ENCODE measurements at regions not wholly inside any gene's neighbourhood (a gene's known extent, or its start where the extent isn't known, plus 50 kb on each side); places are given as distances from the start of the nearest gene placed in this dataset.
"Not testable (repeated sequence)": the region's sequence is repeated elsewhere in the genome, so short reads cannot be mapped to it uniquely, and the experiment has no call there.

- H3K4me3 ChIP-seq (ENCODE audit: low read depth, low read length) = no peak overlapping the region
- ChIA-PET CTCF (no interaction called here), POLR2A (no interaction called here)
- no peak for TF ChIP-seq CTCF (IDR thresholded peaks at IDR 0.05; ENCODE audit: insufficient read depth, low read length, missing control alignments)
- DNase-seq (ENCODE audit: low read depth, low spot score) = no peak
Measured at GRCh38 chr4:60913002-60913401, 287.1 kb upstream of the ADGRL3 start.

GRCh38 chr4:60913671-60914070 lies 286.5 kb upstream of the ADGRL3 start:
- no peak overlapping the region for H3K4me3 ChIP-seq (ENCODE audit: low read depth, low read length)
- TF ChIP-seq CTCF (IDR thresholded peaks at IDR 0.05; ENCODE audit: insufficient read depth, low read length, missing control alignments) = no peak
- POLR2A ChIA-PET = no interaction called here
- DNase-seq (ENCODE audit: low read depth, low spot score) = no peak
- CTCF ChIA-PET = no interaction called here

GRCh38 chr4:60921735-60922134 lies 278.4 kb upstream of the ADGRL3 start:
- DNase-seq (ENCODE audit: low read depth, low spot score); CTCF ChIA-PET; H3K4me3 ChIP-seq (ENCODE audit: low read depth, low read length); POLR2A ChIA-PET: not testable (repeated sequence)

DNA sequence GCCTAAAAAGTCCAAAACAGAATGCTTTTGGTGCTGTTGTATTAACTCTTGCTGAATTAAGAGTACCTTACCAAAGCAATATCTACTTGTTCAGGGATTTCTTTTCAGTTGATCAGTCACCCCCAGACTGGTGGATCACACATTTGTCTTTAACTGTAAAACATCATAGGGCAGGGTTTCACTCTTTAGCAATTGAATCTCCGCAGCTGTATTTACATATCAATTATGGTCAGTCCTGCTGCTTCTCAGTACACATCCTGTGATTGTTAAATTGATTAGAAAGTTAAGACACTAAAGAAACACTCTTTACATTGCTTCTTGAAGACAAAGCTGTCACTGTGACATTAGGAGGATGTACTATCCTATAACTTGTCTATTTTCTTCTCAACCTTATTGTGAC lies 277.1 kb upstream of the ADGRL3 start:
- CTCF ChIA-PET = no interaction called here
- POLR2A ChIA-PET = no interaction called here
- no peak for TF ChIP-seq CTCF (IDR thresholded peaks at IDR 0.05; ENCODE audit: insufficient read depth, low read length, missing control alignments)
- no peak overlapping the region for H3K4me3 ChIP-seq (ENCODE audit: low read depth, low read length)
- no peak for DNase-seq (ENCODE audit: low read depth, low spot score)

GRCh38 chr4:60926624-60927023 lies 273.5 kb upstream of the ADGRL3 start:
- POLR2A ChIA-PET = no interaction called here
- no peak overlapping the region for H3K4me3 ChIP-seq (ENCODE audit: low read depth, low read length)
- no peak for DNase-seq (ENCODE audit: low read depth, low spot score)
- CTCF ChIA-PET = no interaction called here
- TF ChIP-seq CTCF (IDR thresholded peaks at IDR 0.05; ENCODE audit: insufficient read depth, low read length, missing control alignments) = no peak

DNA sequence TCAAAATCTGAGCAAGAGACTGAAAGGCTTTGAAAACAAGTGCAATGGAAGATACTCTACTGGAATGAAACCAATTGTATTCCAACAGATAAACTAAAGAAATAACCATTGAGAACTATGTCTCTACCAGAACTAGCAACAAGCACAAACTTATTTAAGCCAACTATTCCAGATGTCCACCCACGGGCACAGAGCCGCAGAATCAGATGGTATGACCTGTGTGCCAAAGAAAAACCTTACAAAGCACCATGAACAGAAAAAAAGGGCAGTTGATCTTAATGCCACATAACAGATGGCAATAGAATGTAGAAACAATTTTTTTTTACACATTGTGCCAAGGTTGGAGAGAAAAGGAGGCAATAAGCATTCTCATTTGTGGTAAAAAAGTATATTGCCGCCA lies 269.3 kb upstream of the ADGRL3 start:
- ChIA-PET CTCF (no interaction called here), POLR2A (no interaction called here)
- no peak for TF ChIP-seq CTCF (IDR thresholded peaks at IDR 0.05; ENCODE audit: insufficient read depth, low read length, missing control alignments)
- DNase-seq (ENCODE audit: low read depth, low spot score) = no peak
- no peak overlapping the region for H3K4me3 ChIP-seq (ENCODE audit: low read depth, low read length)

DNA sequence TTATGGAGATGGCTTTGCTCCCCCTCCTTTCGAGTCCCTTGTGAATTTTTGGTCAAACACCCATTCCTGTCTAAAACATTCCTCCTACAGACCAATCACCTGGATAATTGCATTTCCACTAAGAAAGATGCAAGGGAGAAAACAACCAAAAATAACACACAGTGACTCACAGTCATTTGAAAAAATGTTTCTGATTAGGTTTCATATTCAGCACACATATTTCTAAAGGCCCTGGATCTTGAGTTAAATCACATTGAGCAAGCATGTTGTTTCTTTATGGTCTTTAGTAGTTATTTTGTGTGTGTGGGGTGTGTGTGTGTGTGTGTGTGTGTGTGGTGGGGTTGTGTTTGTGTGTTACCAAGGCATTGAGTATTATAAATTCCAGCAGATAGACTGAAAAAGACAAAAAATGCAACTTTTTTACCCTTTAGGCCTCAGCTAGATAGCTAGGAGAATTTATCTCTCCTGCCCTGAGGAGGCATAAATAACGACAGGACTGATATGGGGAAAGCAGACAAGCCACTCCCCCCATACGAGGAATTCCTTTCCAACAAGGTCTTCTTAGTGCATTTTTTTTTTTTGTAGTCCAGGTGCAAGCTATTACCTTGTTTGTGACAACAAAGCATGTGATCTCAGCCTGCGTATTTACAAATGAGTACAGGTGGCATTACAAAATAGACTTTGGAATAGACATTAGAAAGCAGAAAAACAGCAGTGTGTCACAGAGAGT lies 265.4 kb upstream of the ADGRL3 start:
- DNase-seq (ENCODE audit: low read depth, low spot score) = no peak
- POLR2A ChIA-PET = no interaction called here
- no peak overlapping the region for H3K4me3 ChIP-seq (ENCODE audit: low read depth, low read length)
- TF ChIP-seq CTCF (IDR thresholded peaks at IDR 0.05; ENCODE audit: insufficient read depth, low read length, missing control alignments) = no peak
- CTCF ChIA-PET = no interaction called here
